B cell (primary cell): ENCODE measurements at regions not wholly inside any gene's neighbourhood (a gene's known extent, or its start where the extent isn't known, plus 50 kb on each side); places are given as distances from the start of the nearest gene placed in this dataset.

Experiments
- ATAC-seq: fragments of 200-7000 bp; cut with Tn5 transposase; one replicate; pipeline ENCODE4 v1.10.0; 2021; ENCODE audit warnings: low read depth, mild to moderate bottlenecking, moderate number of reproducible peaks, moderate library complexity
- CTCF ChIA-PET: fragments of 350-600 bp; sonication (Branson Sonifier 250); formaldehyde crosslinking; loops from one replicate; lab custom pipeline; 2021; ENCODE audit warnings: antibody characterized with exemption, inconsistent platforms; lab: Charles Lee
- POLR2A ChIA-PET: fragments of 350-600 bp; sonication (Branson Sonifier 250); formaldehyde crosslinking; loops from one replicate; lab custom pipeline; 2021; ENCODE audit warnings: antibody characterized with exemption; lab: Charles Lee
- DNase-seq: peaks from one replicate; pipeline ENCODE4 v3.0.0; 2013
- H2AFZ ChIP-seq: 2 replicates; pipeline ENCODE4 v1.6.1; 2012; ENCODE audit warnings: mild to moderate bottlenecking, low read depth, low read length; ENCODE audit not compliant: insufficient read depth, poor library complexity, severe bottlenecking
- H3K27ac ChIP-seq, 2 donors: 1 replicate in 1 of 2; 2 replicates in 1 of 2; pipeline ENCODE4 v1.5.1; 2012 to 2013; ENCODE audit warnings: low read length in 2 of 2, mild to moderate bottlenecking in 2 of 2, moderate library complexity in 1 of 2
- H3K27me3 ChIP-seq, 4 experiments: fragments of 200-600 bp in 1 of 4; sonication (generic) in 1 of 4; replicated peaks in 1 of 4; 1 replicate in 2 of 4; 2 replicates in 2 of 4; pipeline versions ENCODE4 v1.6.1 to v1.7.0; 2013 to 2016; ENCODE audit warnings: low read length in 3 of 4, mild to moderate bottlenecking in 2 of 4, mixed read lengths in 1 of 4, moderate library complexity in 1 of 4; ENCODE audit not compliant: insufficient read depth in 4 of 4, control insufficient read depth in 3 of 4; ENCODE audit errors: control extremely low read depth in 1 of 4
- H3K36me3 ChIP-seq, 2 experiments: replicated peaks in 1 of 2; 1 replicate in 1 of 2; 2 replicates in 1 of 2; pipeline versions ENCODE4 v1.6.1 to v1.7.1; 2013; ENCODE audit warnings: low read length in 1 of 2; ENCODE audit not compliant: insufficient read depth in 2 of 2, control insufficient read depth in 1 of 2; ENCODE audit errors: control extremely low read depth in 1 of 2, extremely low read depth in 1 of 2
- H3K4me1 ChIP-seq, 2 donors: fragments of 200-600 bp in 1 of 2; sonication (generic) in 1 of 2; 1 replicate in 1 of 2; 2 replicates in 1 of 2; pipeline versions ENCODE4 v1.5.1 to v1.6.1; 2013 to 2017; ENCODE audit warnings: low read length in 2 of 2; ENCODE audit not compliant: control insufficient read depth in 2 of 2, insufficient read depth in 2 of 2
- H3K4me2 ChIP-seq: replicated peaks from 2 replicates; pipeline ENCODE3; 2012; ENCODE audit warnings: mild to moderate bottlenecking, low read depth, low read length; ENCODE audit not compliant: poor library complexity, severe bottlenecking
- H3K4me3 ChIP-seq, 5 experiments: fragments of 200-600 bp in 1 of 5; sonication (generic) in 1 of 5; 1 replicate in 3 of 5; 2 replicates in 2 of 5; pipeline versions ENCODE4 v1.5.1 to v1.7.0; 2011 to 2016; ENCODE audit warnings: low read length in 4 of 5, mild to moderate bottlenecking in 4 of 5, low read depth in 2 of 5, control low read depth in 1 of 5, moderate library complexity in 1 of 5; ENCODE audit not compliant: insufficient read depth in 1 of 5; ENCODE audit errors: control extremely low read depth in 1 of 5, extremely low read depth in 1 of 5
- H3K79me2 ChIP-seq: fragments of 200-600 bp; sonication (generic); one replicate; pipeline ENCODE4 v1.6.0; 2016; ENCODE audit warnings: low read length; ENCODE audit not compliant: control insufficient read depth, insufficient read depth
- H3K9ac ChIP-seq: fragments of 200-600 bp; sonication (generic); 2 replicates; pipeline ENCODE4 v1.6.1; 2017; ENCODE audit warnings: mild to moderate bottlenecking, low read length, moderate library complexity
- H3K9me3 ChIP-seq, 3 donors: one replicate each; pipeline versions ENCODE4 v1.6.1 to v1.7.1; 2013; ENCODE audit warnings: low read length in 2 of 3; ENCODE audit not compliant: control insufficient read depth in 2 of 3, insufficient read depth in 1 of 3; ENCODE audit errors: control extremely low read depth in 1 of 3
- H4K20me1 ChIP-seq: 2 replicates; pipeline ENCODE4 v1.6.0; 2012; ENCODE audit warnings: mild to moderate bottlenecking, low read length; ENCODE audit not compliant: insufficient read depth, control insufficient read depth, poor library complexity, severe bottlenecking
- H3K27ac Mint-ChIP-seq: one replicate; pipeline ENCODE4 v1.8.0; 2021; ENCODE audit warnings: mixed read lengths
- H3K27me3 Mint-ChIP-seq: one replicate; pipeline ENCODE4 v1.8.0; 2021; ENCODE audit warnings: mixed read lengths
- H3K4me1 Mint-ChIP-seq: one replicate; pipeline ENCODE4 v1.8.0; 2021; ENCODE audit warnings: mixed read lengths
- H3K4me3 Mint-ChIP-seq: one replicate; pipeline ENCODE4 v1.8.0; 2021; ENCODE audit warnings: mixed read lengths
- H3K9me3 Mint-ChIP-seq: one replicate; pipeline ENCODE4 v1.8.0; 2022; ENCODE audit warnings: mixed read lengths; ENCODE audit not compliant: insufficient read depth
- WGBS: methylation state at CpG from one replicate; pipeline ENCODE4 v1.1.5; 2013; ENCODE audit warnings: missing lambda C conversion rate; ENCODE audit not compliant: insufficient coverage; 5-methylcytosine and 5-hydroxymethylcytosine counted together
- intact Hi-C: fragments of 100-400 bp; cut with micrococcal nuclease; formaldehyde crosslinking; loops from one replicate; pipeline ENCODE4 v1.10.0; 2022
- TF ChIP-seq, protein P1 (sequence below): fragments of 200-600 bp; IDR thresholded peaks from one replicate; pipeline ENCODE4 v1.8.0; 2022; ENCODE audit warnings: antibody characterized with exemption, mild to moderate bottlenecking

DNA sequence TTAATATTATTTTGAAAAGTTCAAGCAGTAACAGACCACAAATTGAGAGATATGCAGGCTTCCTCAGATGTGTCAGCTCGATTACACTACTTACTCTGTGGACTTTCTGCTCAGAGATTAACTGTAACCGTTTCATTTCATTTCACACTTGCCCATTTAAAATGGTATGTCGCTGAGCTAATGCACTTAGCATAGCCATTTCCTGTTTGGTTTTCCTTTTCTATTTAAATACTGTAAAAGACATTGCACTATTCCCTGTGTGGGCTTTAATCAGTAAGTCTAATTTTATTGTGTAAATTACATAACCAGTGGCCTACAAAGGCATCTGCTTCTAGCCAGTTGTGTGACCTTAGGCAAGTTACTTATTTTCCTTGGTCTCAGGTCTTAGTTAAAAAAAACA lies 237.6 kb downstream of the LACC1 start:
- Histone ChIP-seq H4K20me1 (no peaks in the 10 kb centered on the region), H3K27me3 (no peaks in the 10 kb centered on the region), H3K4me1 (peaks cover 21 to 23% of the 10 kb centered on the region in 2 donors), H3K9ac (peak overlapping the region; percentile 53), H3K4me2 (peak overlapping the region; percentile 59), H3K27ac (peak overlapping the region in 1 of 2 donors; percentile 69), H3K4me3 (no peak overlapping the region), H3K36me3 (no peaks in the 10 kb centered on the region), H3K9me3 (no peaks in the 10 kb centered on the region), H2AFZ (peak overlapping the region; percentile 49), H3K79me2 (no peaks in the 10 kb centered on the region)
- H3K4me3 Mint-ChIP-seq, result peak overlapping the region; percentile 47
- DNase-seq (peak; percentile 11), ATAC-seq (no peak)
- H3K9me3 Mint-ChIP-seq, result no peaks in the 10 kb centered on the region
- intact Hi-C loops, result no loop called here
- ChIA-PET CTCF (interaction anchor here (0.6 to 0.8 kb wide), 4 partner anchors 49 to 320 kb away, joined by 3 to 4 read pairs (median 4); no protein-coding TSS in a partner anchor), POLR2A (no interaction called here)
- WGBS, result no CpG with 5 or more reads among the region's 3 CpGs
- TF ChIP-seq, protein P1, sequence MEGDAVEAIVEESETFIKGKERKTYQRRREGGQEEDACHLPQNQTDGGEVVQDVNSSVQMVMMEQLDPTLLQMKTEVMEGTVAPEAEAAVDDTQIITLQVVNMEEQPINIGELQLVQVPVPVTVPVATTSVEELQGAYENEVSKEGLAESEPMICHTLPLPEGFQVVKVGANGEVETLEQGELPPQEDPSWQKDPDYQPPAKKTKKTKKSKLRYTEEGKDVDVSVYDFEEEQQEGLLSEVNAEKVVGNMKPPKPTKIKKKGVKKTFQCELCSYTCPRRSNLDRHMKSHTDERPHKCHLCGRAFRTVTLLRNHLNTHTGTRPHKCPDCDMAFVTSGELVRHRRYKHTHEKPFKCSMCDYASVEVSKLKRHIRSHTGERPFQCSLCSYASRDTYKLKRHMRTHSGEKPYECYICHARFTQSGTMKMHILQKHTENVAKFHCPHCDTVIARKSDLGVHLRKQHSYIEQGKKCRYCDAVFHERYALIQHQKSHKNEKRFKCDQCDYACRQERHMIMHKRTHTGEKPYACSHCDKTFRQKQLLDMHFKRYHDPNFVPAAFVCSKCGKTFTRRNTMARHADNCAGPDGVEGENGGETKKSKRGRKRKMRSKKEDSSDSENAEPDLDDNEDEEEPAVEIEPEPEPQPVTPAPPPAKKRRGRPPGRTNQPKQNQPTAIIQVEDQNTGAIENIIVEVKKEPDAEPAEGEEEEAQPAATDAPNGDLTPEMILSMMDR, result no peak
- peaks cover 26% of the 10 kb centered on the region for H3K4me1 Mint-ChIP-seq
- peak overlapping the region; percentile 67 for H3K27ac Mint-ChIP-seq
- no peaks in the 10 kb centered on the region for H3K27me3 Mint-ChIP-seq

DNA sequence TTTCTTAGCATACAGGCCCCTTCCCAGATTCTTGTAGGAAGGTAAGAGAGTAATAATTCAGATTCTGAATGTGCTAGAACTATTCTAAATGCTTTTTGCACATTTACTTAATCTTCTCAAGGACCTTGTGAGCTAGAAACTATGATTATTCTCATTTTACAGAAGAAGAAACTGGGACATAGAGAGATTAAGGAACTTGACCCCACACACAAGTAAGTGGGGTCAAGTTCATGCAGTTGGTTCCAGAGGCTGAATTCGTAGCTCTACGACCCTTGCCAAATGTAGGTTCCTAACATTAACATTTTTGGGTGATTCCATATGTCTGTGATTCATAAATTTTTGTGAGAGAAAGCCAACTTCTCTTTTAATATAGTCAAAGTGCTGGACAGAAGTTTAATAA lies 238.1 kb downstream of the LACC1 start:
- peak overlapping the region; percentile 59 for H3K4me2 ChIP-seq
- no peaks in the 10 kb centered on the region for H3K36me3 ChIP-seq
- H3K9ac ChIP-seq, result peak overlapping the region; percentile 53
- WGBS, result no CpG with 5 or more reads among the region's 2 CpGs
- intact Hi-C loops, result no loop called here
- H3K79me2 ChIP-seq, result no peaks in the 10 kb centered on the region
- no peaks in the 10 kb centered on the region for H4K20me1 ChIP-seq
- DNase-seq (no peak), ATAC-seq (no peak)
- H3K4me3 ChIP-seq, result no peak overlapping the region
- Mint-ChIP-seq H3K4me3 (peak overlapping the region; percentile 47), H3K27me3 (no peaks in the 10 kb centered on the region), H3K9me3 (no peaks in the 10 kb centered on the region), H3K4me1 (peaks cover 26% of the 10 kb centered on the region), H3K27ac (peak overlapping the region; percentile 67)
- H3K9me3 ChIP-seq, result no peaks in the 10 kb centered on the region
- H3K4me1 ChIP-seq, result peaks cover 21 to 23% of the 10 kb centered on the region in 2 donors
- TF ChIP-seq, protein P1, result no peak
- peak overlapping the region; percentile 49 for H2AFZ ChIP-seq
- H3K27me3 ChIP-seq, result no peaks in the 10 kb centered on the region
- ChIA-PET CTCF (interaction anchor here (0.6 to 0.7 kb wide), 3 partner anchors 48 to 176 kb away, joined by 3 to 4 read pairs (median 3); no protein-coding TSS in a partner anchor), POLR2A (no interaction called here)
- H3K27ac ChIP-seq, result peak overlapping the region in 1 of 2 donors; percentile 69
